Endothelial cell of umbilical vein (primary cell): ENCODE measurements at regions not wholly inside any gene's neighbourhood (a gene's known extent, or its start where the extent isn't known, plus 50 kb on each side); places are given as distances from the start of the nearest gene placed in this dataset.
"Not testable (repeated sequence)": the region's sequence is repeated elsewhere in the genome, so short reads cannot be mapped to it uniquely, and the experiment has no call there.

Source experiments
- BruUV-seq: library from RNA; stranded (reverse); fragments of 400-500 nt; replicated peaks from 2 replicates; lab custom pipeline; 2021; lab: Mats Ljungman, UMichigan
- CTCF ChIA-PET: fragments of 300-600, 350-600 bp; sonication (Branson Sonifier 250); formaldehyde crosslinking; loops from one replicate; lab custom pipeline; 2021; ENCODE audit warnings: antibody characterized with exemption, inconsistent platforms; lab: Charles Lee
- POLR2A ChIA-PET: fragments of 300-600, 350-600 bp; sonication (Branson Sonifier 250); formaldehyde crosslinking; loops from one replicate; lab custom pipeline; 2021; ENCODE audit warnings: antibody characterized with exemption, inconsistent platforms; lab: Charles Lee
- DNase-seq: peaks from one replicate; pipeline ENCODE4 v3.0.0-alpha.2; 2011; ENCODE audit warnings: low read depth, low spot score
- FAIRE-seq: peaks from 2 replicates; lab custom pipeline; 2011; peaks lifted over from hg19 to GRCh38; lab: Jason Lieb, UNC
- H2AFZ ChIP-seq: 2 replicates; pipeline ENCODE4 v1.6.0; 2012; ENCODE audit warnings: low read depth, low read length, control low read depth, inconsistent platforms
- H3K27ac ChIP-seq: 2 replicates; pipeline ENCODE4 v1.5.1; 2011; ENCODE audit warnings: low read depth, mild to moderate bottlenecking, control low read depth, low read length, moderate library complexity; ENCODE audit not compliant: insufficient read depth
- H3K27me3 ChIP-seq, 2 experiments: 2 replicates each; pipeline versions ENCODE4 v1.6.0 to v1.6.1; 2011; ENCODE audit warnings: low read length in 2 of 2, mixed read lengths in 1 of 2; ENCODE audit not compliant: control insufficient read depth in 2 of 2, insufficient read depth in 2 of 2
- H3K36me3 ChIP-seq, 2 experiments: 2 replicates in 1 of 2; 3 replicates in 1 of 2; pipeline ENCODE4 v1.5.1; 2011; ENCODE audit warnings: low read length in 2 of 2, mild to moderate bottlenecking in 1 of 2, moderate library complexity in 1 of 2; ENCODE audit not compliant: control insufficient read depth in 2 of 2, insufficient read depth in 2 of 2; ENCODE audit errors: extremely low read depth in 1 of 2
- H3K4me1 ChIP-seq: 3 replicates; pipeline ENCODE4 v1.5.1; 2011; ENCODE audit warnings: mild to moderate bottlenecking, low read length; ENCODE audit not compliant: control insufficient read depth, insufficient read depth; ENCODE audit errors: extremely low read depth
- H3K4me2 ChIP-seq: 2 replicates; pipeline ENCODE4 v1.6.1; 2011; ENCODE audit warnings: low read length, control low read depth, mixed read lengths; ENCODE audit not compliant: insufficient read depth
- H3K4me3 ChIP-seq, 3 experiments: fragments of 200-600 bp in 1 of 3; sonication (generic), shearing (Covaris generic) in 1 of 3; replicated peaks in 1 of 3; 2 replicates each; pipeline ENCODE4 v1.5.1; 2011 to 2016; ENCODE audit warnings: control low read depth in 3 of 3, low read length in 3 of 3, mild to moderate bottlenecking in 2 of 3, inconsistent platforms in 1 of 3, low read depth in 1 of 3, moderate library complexity in 1 of 3; ENCODE audit not compliant: insufficient read depth in 1 of 3
- H3K79me2 ChIP-seq: 2 replicates; pipeline ENCODE4 v1.6.0; 2012; ENCODE audit warnings: low read length, inconsistent platforms; ENCODE audit not compliant: control insufficient read depth, insufficient read depth
- H3K9ac ChIP-seq: replicated peaks from 2 replicates; pipeline ENCODE3; 2011; ENCODE audit warnings: low read length, control low read depth; ENCODE audit not compliant: insufficient read depth; ENCODE audit errors: extremely low read depth
- H3K9me1 ChIP-seq: replicated peaks from 3 replicates; pipeline ENCODE4 v1.6.0; 2011; ENCODE audit warnings: mild to moderate bottlenecking, low read length; ENCODE audit not compliant: control insufficient read depth, insufficient read depth; ENCODE audit errors: extremely low read depth
- H3K9me3 ChIP-seq: replicated peaks from 2 replicates; pipeline ENCODE4 v1.5.1; 2012; ENCODE audit warnings: low read length, inconsistent platforms; ENCODE audit not compliant: control insufficient read depth, insufficient read depth
- H4K20me1 ChIP-seq: replicated peaks from 2 replicates; pipeline ENCODE3; 2011; ENCODE audit warnings: mild to moderate bottlenecking, low read length; ENCODE audit not compliant: control insufficient read depth, insufficient read depth; ENCODE audit errors: extremely low read depth
- EZH2 ChIP-seq: IDR thresholded peaks from 2 replicates; pipeline ENCODE4 v1.6.1; 2012; ENCODE audit warnings: borderline replicate concordance, low read depth, mild to moderate bottlenecking, moderate library complexity, low read length, inconsistent platforms; ENCODE audit not compliant: severe bottlenecking
- FOS ChIP-seq: IDR thresholded peaks from 2 replicates; pipeline ENCODE4 v1.6.1; 2011; ENCODE audit warnings: mild to moderate bottlenecking, low read length, moderate library complexity, borderline replicate concordance; ENCODE audit not compliant: insufficient read depth
- GATA2 ChIP-seq: IDR thresholded peaks from 2 replicates; pipeline ENCODE4 v1.7.0; 2011; ENCODE audit warnings: low read depth, mild to moderate bottlenecking, moderate library complexity, mixed read lengths, low read length; ENCODE audit not compliant: insufficient read length, insufficient read depth
- JUN ChIP-seq: IDR thresholded peaks from 2 replicates; pipeline ENCODE4 v1.6.1; 2011; ENCODE audit warnings: borderline replicate concordance, low read depth; ENCODE audit not compliant: insufficient read length, insufficient read depth
- MAX ChIP-seq: IDR thresholded peaks from 2 replicates; pipeline ENCODE4 v1.6.1; 2011; ENCODE audit not compliant: insufficient read depth, insufficient read length
- MYC ChIP-seq: IDR thresholded peaks from one replicate; pipeline ENCODE4 v1.6.1; 2011; ENCODE audit warnings: mild to moderate bottlenecking, low read depth, low read length
- POLR2A ChIP-seq: IDR thresholded peaks from 2 replicates; pipeline ENCODE4 v1.6.1; 2012; ENCODE audit warnings: low read depth, mild to moderate bottlenecking, control low read depth, low read length
- POLR2AphosphoS5 ChIP-seq: IDR thresholded peaks from 2 replicates; pipeline ENCODE4 v1.6.1; 2012; ENCODE audit warnings: low read depth, mild to moderate bottlenecking, control low read depth, low read length, moderate library complexity; ENCODE audit not compliant: insufficient read depth
- dilution Hi-C: fragments of 300-500 bp; cut with MboI; formaldehyde crosslinking; loops from one replicate; pipeline ENCODE4 v1.15.0; 2019; ENCODE audit warnings: low sequenced_read_pairs; ENCODE audit not compliant: extremely low pct_ligation_motif_present
- intact Hi-C: fragments of 100-400 bp; cut with micrococcal nuclease; formaldehyde crosslinking; loops from one replicate; pipeline ENCODE4 v1.10.0; 2022
- TF ChIP-seq, protein P1 (sequence below), 2 donors: IDR thresholded peaks; 1 replicate in 1 of 2; 2 replicates in 1 of 2; pipeline ENCODE4 v1.5.1; 2011; ENCODE audit warnings: low read length in 2 of 2, mild to moderate bottlenecking in 2 of 2, moderate library complexity in 2 of 2, control low read depth in 1 of 2, inconsistent platforms in 1 of 2, low read depth in 1 of 2; ENCODE audit not compliant: insufficient read depth in 1 of 2; ENCODE audit errors: extremely low read depth in 1 of 2

GRCh38 chr4:147110473-147111367 is 165.1 kb upstream of the TTC29 start:
- no peak overlapping the region for H3K4me3 ChIP-seq
- no peaks in the 10 kb centered on the region for H3K9me1 ChIP-seq
- no peaks in the 10 kb centered on the region for H3K4me1 ChIP-seq
- POLR2A ChIA-PET: no interaction called here
- H2AFZ ChIP-seq: no peak overlapping the region
- no peak overlapping the region for H3K4me2 ChIP-seq
- no peaks in the 10 kb centered on the region for H3K27me3 ChIP-seq
- BruUV-seq: no TSS peak
- no peak for TF ChIP-seq FOS
- TF ChIP-seq JUN: no peak
- TF ChIP-seq GATA2: no peak
- no peak for TF ChIP-seq MYC
- TF ChIP-seq MAX: no peak
- TF ChIP-seq POLR2AphosphoS5: no peak
- TF ChIP-seq EZH2: no peak
- TF ChIP-seq POLR2A: no peak
- TF ChIP-seq, protein P1, sequence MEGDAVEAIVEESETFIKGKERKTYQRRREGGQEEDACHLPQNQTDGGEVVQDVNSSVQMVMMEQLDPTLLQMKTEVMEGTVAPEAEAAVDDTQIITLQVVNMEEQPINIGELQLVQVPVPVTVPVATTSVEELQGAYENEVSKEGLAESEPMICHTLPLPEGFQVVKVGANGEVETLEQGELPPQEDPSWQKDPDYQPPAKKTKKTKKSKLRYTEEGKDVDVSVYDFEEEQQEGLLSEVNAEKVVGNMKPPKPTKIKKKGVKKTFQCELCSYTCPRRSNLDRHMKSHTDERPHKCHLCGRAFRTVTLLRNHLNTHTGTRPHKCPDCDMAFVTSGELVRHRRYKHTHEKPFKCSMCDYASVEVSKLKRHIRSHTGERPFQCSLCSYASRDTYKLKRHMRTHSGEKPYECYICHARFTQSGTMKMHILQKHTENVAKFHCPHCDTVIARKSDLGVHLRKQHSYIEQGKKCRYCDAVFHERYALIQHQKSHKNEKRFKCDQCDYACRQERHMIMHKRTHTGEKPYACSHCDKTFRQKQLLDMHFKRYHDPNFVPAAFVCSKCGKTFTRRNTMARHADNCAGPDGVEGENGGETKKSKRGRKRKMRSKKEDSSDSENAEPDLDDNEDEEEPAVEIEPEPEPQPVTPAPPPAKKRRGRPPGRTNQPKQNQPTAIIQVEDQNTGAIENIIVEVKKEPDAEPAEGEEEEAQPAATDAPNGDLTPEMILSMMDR (IDR thresholded peaks at IDR 0.05; ENCODE audit: extremely low read depth in 1 of 2, insufficient read depth in 1 of 2, low read depth in 1 of 2, low read length in 2 of 2): no peak
- dilution Hi-C loops (no loop called here), intact Hi-C loops (loop anchor here (2.0 kb wide), 1 partner anchor 478 kb away; no protein-coding TSS in a partner anchor)
- H3K27ac ChIP-seq: no peak overlapping the region
- no peaks in the 10 kb centered on the region for H4K20me1 ChIP-seq
- CTCF ChIA-PET: interaction anchor here (1.0 to 2.6 kb wide), 4 partner anchors 14 to 756 kb away, joined by 3 to 21 read pairs (median 7); no protein-coding TSS in a partner anchor
- DNase-seq (peak; percentile 5), FAIRE-seq (no peak)
- no peaks in the 10 kb centered on the region for H3K36me3 ChIP-seq
- H3K79me2 ChIP-seq: no peaks in the 10 kb centered on the region
- H3K9ac ChIP-seq: no peak overlapping the region
- no peaks in the 10 kb centered on the region for H3K9me3 ChIP-seq

DNA sequence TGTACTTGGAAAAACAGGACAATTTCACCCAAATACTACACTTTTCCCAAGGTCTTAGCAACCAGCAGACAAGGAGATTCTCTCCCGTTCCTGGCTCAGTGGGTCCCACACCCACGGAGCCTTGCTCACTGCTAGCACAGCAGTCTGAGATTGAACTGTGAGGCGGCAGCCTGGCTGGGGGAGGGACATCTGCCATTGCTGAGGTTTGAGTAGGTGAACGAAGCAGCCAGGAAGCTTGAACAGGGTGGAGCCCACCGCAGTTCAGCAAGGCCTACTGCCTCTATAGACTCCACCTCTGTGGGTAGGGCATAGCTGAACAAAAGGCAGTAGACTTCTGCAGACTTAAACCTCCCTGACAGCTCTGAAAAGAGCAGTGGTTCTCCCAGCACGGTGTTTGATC is 166.5 kb upstream of the TTC29 start:
- H4K20me1 ChIP-seq, dilution Hi-C loops, DNase-seq, H2AFZ ChIP-seq, CTCF ChIA-PET, H3K4me2 ChIP-seq, H3K36me3 ChIP-seq, H3K4me3 ChIP-seq, H3K9me3 ChIP-seq, BruUV-seq, FAIRE-seq, H3K4me1 ChIP-seq, H3K27me3 ChIP-seq, H3K9ac ChIP-seq, H3K9me1 ChIP-seq, POLR2A ChIA-PET, H3K27ac ChIP-seq, H3K79me2 ChIP-seq, intact Hi-C loops: not testable (repeated sequence)
